ENCODE measurements at regions not wholly inside any gene's neighbourhood (a gene's known extent, or its start where the extent isn't known, plus 50 kb on each side); places are given as distances from the start of the nearest gene placed in this dataset.

DNA sequence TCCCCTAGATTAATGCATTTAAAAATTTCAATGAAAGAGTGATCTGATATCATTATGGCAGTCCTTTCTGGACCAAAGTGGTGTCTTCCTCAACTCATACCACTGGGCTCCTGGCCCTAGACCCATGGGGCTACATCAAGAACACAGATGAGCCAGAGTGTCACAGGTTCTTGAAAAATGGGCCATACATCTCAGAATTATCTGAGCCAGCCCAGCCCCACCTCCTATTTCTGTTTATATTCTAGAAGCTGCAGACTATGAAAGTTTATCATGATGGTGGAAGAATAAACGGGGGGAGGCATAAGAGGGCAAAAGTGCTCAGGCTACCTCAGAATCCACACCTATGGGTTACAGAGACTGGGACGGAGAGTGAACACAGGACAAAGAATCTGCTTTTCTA lies 120.6 kb upstream of the TACR1 start:
- TF ChIP-seq, protein P1, sequence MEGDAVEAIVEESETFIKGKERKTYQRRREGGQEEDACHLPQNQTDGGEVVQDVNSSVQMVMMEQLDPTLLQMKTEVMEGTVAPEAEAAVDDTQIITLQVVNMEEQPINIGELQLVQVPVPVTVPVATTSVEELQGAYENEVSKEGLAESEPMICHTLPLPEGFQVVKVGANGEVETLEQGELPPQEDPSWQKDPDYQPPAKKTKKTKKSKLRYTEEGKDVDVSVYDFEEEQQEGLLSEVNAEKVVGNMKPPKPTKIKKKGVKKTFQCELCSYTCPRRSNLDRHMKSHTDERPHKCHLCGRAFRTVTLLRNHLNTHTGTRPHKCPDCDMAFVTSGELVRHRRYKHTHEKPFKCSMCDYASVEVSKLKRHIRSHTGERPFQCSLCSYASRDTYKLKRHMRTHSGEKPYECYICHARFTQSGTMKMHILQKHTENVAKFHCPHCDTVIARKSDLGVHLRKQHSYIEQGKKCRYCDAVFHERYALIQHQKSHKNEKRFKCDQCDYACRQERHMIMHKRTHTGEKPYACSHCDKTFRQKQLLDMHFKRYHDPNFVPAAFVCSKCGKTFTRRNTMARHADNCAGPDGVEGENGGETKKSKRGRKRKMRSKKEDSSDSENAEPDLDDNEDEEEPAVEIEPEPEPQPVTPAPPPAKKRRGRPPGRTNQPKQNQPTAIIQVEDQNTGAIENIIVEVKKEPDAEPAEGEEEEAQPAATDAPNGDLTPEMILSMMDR (IDR thresholded peaks at IDR 0.05; ENCODE audit: low read depth, low read length): no peak
- H3K4me3 ChIP-seq (ENCODE audit: low read depth, low read length): no peak overlapping the region

DNA sequence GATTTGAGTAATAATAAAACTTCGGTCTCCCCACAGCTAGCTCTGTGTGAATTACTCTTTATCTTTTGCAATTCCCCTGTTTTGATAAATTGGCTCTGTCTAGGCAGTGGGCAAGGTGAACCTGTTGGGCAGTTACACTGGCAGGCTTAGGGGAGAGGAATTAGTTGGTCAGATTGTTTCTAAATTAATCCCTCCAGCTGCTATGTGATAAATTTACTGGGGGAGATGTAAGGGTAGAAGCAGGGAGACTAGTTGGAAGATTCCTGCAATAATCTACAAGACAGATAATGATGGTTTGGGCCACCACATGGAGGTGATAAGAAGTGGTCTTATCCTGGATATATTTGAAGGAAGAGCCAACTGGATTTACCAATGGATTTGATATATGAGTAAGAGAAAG lies 118.5 kb upstream of the TACR1 start:
- TF ChIP-seq, protein P1 (IDR thresholded peaks at IDR 0.05; ENCODE audit: low read depth, low read length): no peak

DNA sequence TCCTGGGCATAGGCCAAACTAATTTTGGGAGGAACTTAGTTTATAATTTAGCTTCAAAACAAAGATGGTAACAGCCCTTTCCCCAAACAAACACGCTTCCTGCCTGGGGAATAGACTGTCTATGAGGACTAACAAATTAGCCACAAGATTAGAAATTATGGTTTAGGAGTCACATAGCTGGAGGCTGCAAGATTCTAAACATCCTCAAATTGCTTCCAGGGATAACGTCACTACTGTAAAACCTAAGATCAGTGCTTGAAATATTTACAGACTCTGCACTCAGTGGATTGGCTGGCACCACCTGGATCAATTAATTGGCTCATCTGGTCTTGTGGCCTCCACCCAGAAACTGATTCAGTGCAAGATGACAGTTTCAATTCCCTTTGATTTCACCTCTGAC lies 118.0 kb upstream of the TACR1 start:
- H3K4me3 ChIP-seq (ENCODE audit: low read depth, low read length): no peak overlapping the region
- TF ChIP-seq, protein P1 (IDR thresholded peaks at IDR 0.05; ENCODE audit: low read depth, low read length): no peak

More for the DNA sequence above, 118.5 kb upstream of the TACR1 start:
- no peak overlapping the region for H3K4me3 ChIP-seq (ENCODE audit: low read depth, low read length)

DNA sequence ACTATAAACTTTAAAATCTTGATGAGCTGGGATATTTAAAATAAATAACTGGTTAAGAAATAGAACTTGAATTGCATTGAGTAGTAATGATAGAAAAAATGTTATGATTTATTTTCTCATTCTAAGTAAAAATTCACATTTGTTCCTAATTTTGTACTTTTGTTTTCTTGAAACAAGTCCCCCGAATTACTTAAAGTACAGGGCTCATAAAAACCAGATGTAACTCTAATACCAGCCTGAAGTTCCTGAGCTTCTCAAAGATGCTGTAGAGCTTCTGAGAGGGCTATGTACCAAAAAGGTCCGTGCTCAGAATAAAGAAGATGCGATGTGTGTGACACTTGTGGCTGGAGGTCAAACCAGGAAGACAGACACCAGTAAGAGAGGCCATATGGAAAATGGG lies 116.1 kb upstream of the TACR1 start:
- TF ChIP-seq, protein P1 (IDR thresholded peaks at IDR 0.05; ENCODE audit: low read depth, low read length): no peak
- H3K4me3 ChIP-seq (ENCODE audit: low read depth, low read length): no peak overlapping the region

DNA sequence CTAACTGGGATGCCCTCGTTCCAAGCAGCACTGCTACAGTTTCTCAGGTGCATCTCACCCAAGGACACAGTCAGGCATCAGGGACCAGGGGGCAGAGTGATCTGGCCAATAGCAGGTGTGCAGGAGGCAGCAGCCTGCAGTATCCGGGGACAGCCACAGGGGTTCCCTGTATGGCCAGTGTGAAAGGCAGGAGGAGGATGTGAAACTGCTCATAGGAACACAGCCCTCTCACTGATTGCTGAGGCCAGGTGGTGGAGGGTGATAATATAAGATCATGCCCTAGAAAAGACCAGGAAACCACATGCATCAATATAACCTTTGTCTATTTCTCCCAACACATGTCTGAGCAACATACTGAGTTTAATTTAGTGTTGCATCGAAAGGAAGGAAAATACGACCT lies 112.7 kb upstream of the TACR1 start:
- no peak overlapping the region for H3K4me3 ChIP-seq (ENCODE audit: low read depth, low read length)
- TF ChIP-seq, protein P1 (IDR thresholded peaks at IDR 0.05; ENCODE audit: low read depth, low read length): peak; percentile 36; the same call in 1 of the 2 replicates

DNA sequence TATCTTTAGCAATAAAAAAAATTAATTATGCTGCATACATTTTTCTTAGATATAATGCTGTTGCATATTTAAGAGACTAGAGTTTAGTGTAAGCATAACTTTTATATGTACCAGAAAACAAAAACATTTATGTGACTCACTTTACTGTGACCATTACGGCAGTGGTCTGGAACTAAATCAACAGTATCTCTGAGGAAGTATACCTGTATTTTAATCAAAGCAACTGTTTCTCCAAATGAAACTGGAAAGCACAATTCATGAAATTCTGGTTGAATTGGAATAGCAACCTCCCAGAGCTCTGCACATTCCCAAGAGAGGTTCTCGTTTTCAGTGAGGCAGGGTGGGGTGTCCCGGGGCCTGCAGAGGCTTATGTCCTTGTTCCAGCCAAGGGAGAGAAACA lies 112.2 kb upstream of the TACR1 start:
- TF ChIP-seq, protein P1 (IDR thresholded peaks at IDR 0.05; ENCODE audit: low read depth, low read length): no peak

DNA sequence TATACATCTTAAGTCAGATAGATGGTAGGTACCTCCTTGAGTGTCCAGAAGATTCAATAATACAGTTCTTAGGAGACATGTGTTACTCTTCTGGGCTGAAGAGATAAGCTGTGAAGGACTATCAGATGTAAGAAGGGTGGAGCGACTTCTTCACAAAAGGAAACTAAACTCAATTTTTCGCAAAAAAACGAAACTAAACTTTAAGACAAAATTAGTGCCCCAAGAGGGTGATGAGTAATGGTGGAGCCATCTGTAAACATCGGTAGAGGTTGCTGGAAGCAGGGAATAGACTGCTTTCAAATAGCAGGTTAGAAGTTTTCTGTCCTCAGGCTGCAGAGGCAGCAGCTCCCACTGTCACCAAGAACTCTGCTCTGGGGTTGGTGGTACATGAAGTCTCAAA lies 111.6 kb upstream of the TACR1 start:
- H3K4me3 ChIP-seq (ENCODE audit: low read depth, low read length): peak overlapping the region; percentile 53
- TF ChIP-seq, protein P1 (IDR thresholded peaks at IDR 0.05; ENCODE audit: low read depth, low read length): no peak

More for the DNA sequence above, 112.2 kb upstream of the TACR1 start:
- no peak overlapping the region for H3K4me3 ChIP-seq (ENCODE audit: low read depth, low read length)

All from WI38 (cell line).